ENCODE measurements at regions not wholly inside any gene's neighbourhood (a gene's known extent, or its start where the extent isn't known, plus 50 kb on each side); places are given as distances from the start of the nearest gene placed in this dataset.

DNA sequence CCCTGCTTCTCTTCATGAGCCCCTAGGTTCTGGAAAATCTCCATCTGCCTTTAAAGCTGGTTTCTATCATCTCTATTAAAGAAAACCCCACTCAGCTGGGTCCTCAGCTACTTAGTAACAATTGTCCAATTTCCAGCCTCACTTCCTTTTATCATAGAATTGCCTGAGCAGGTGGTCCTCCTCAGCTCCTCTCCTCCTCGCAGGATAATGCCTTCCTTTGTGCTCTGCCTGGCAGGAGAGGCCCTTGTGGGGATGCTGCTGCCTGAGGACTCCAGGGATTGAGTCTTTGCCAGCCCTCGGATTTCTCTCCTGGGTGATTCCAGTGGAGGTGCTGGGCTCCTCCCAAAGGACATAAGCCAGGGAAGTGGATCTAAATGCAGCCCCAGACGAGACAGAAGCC lies 448.3 kb downstream of the INSC start:
- TF ChIP-seq EZH2 (IDR thresholded peaks at IDR 0.05) (no peak), POLR2AphosphoS5 (IDR thresholded peaks at IDR 0.05; ENCODE audit: borderline replicate concordance, low read depth, low read length) (no peak), FOXP2 (optimal IDR thresholded peaks at IDR 0.05; ENCODE audit: control extremely low read depth, extremely low read length, insufficient read depth) (no peak)

All from SK-N-MC (cell line).